ENCODE measurements at regions not wholly inside any gene's neighbourhood (a gene's known extent, or its start where the extent isn't known, plus 50 kb on each side); places are given as distances from the start of the nearest gene placed in this dataset.

GRCh38 chr7:12133865-12134264 lies 77.2 kb upstream of the TMEM106B start:
- Histone ChIP-seq H3K27ac (ENCODE audit: extremely low read depth, low read depth, low read length) (no peak overlapping the region), H3K4me3 (ENCODE audit: low read depth, low read length) (no peak overlapping the region), H3K4me1 (ENCODE audit: control insufficient read depth, insufficient read depth, low read length) (no peaks in the 10 kb centered on the region), H3K9me3 (ENCODE audit: control insufficient read depth, insufficient read depth, low read depth, low read length) (no peaks in the 10 kb centered on the region), H3K36me3 (ENCODE audit: control insufficient read depth in 2 of 2, insufficient read depth in 1 of 2, low read length in 2 of 2) (no peaks in the 10 kb centered on the region)
- ChIA-PET POLR2A (no interaction called here), CTCF (no interaction called here)
- TF ChIP-seq ZNF248 (tag by site-specific recombination; IDR thresholded peaks at IDR 0.05) (no peak), ZNF629 (tag by site-specific recombination; IDR thresholded peaks at IDR 0.05) (no peak), ZBTB11 (tag by site-specific recombination; conservative IDR thresholded peaks at IDR 0.05; ENCODE audit: low read depth) (no peak), REST (tag by site-specific recombination; IDR thresholded peaks at IDR 0.05) (no peak)

GRCh38 chr7:12136523-12136922 lies 74.6 kb upstream of the TMEM106B start:
- Histone ChIP-seq H3K4me3 (ENCODE audit: low read depth, low read length) (no peak overlapping the region), H3K27ac (ENCODE audit: extremely low read depth, low read depth, low read length) (no peak overlapping the region), H3K4me1 (ENCODE audit: control insufficient read depth, insufficient read depth, low read length) (no peaks in the 10 kb centered on the region), H3K9me3 (ENCODE audit: control insufficient read depth, insufficient read depth, low read depth, low read length) (no peaks in the 10 kb centered on the region), H3K36me3 (ENCODE audit: control insufficient read depth in 2 of 2, insufficient read depth in 1 of 2, low read length in 2 of 2) (no peaks in the 10 kb centered on the region)
- no peak for TF ChIP-seq SP2 (tag by site-specific recombination; IDR thresholded peaks at IDR 0.05)
- TF ChIP-seq ZNF37A (tag by site-specific recombination; IDR thresholded peaks at IDR 0.05), result no peak
- no peak for TF ChIP-seq ZNF658 (tag by site-specific recombination; IDR thresholded peaks at IDR 0.05)
- TF ChIP-seq ZNF416 (tag by site-specific recombination; IDR thresholded peaks at IDR 0.05), result no peak
- no peak for TF ChIP-seq ZNF302 (tag by site-specific recombination; IDR thresholded peaks at IDR 0.05; ENCODE audit: low read depth)
- no peak for TF ChIP-seq ZNF561 (tag by site-specific recombination; IDR thresholded peaks at IDR 0.05; ENCODE audit: borderline replicate concordance)
- no peak for TF ChIP-seq ZIC2 (tag by site-specific recombination; IDR thresholded peaks at IDR 0.05)
- TF ChIP-seq ATF2 (tag by site-specific recombination; IDR thresholded peaks at IDR 0.05; ENCODE audit: low read depth), result peak; percentile 89
- POLR2A ChIA-PET, result interaction anchor here (0.5 kb wide), 1 partner anchor 428 kb away, joined by 4 read pairs; no protein-coding TSS in a partner anchor
- CTCF ChIA-PET, result no interaction called here

- Histone ChIP-seq H3K4me1 (ENCODE audit: control insufficient read depth, insufficient read depth, low read length) (no peaks in the 10 kb centered on the region), H3K36me3 (ENCODE audit: control insufficient read depth in 2 of 2, insufficient read depth in 1 of 2, low read length in 2 of 2) (no peaks in the 10 kb centered on the region), H3K27ac (ENCODE audit: extremely low read depth, low read depth, low read length) (no peak overlapping the region), H3K4me3 (ENCODE audit: low read depth, low read length) (no peak overlapping the region), H3K9me3 (ENCODE audit: control insufficient read depth, insufficient read depth, low read depth, low read length) (no peaks in the 10 kb centered on the region)
- POLR2A ChIA-PET, result interaction anchor here (0.5 kb wide), 1 partner anchor 427 kb away, joined by 4 read pairs; no protein-coding TSS in a partner anchor
- CTCF ChIA-PET, result interaction anchor here (0.7 kb wide), 1 partner anchor 24 kb away, joined by 3 read pairs; no protein-coding TSS in a partner anchor
- TF ChIP-seq ZNF114 (tag by site-specific recombination; IDR thresholded peaks at IDR 0.05) (no peak), KLF7 (tag by site-specific recombination; IDR thresholded peaks at IDR 0.05; ENCODE audit: borderline replicate concordance) (no peak), ZNF514 (tag by site-specific recombination; IDR thresholded peaks at IDR 0.05) (no peak)
Measured at GRCh38 chr7:12137283-12137682, 73.8 kb upstream of the TMEM106B start.

All from HEK293 (cell line).